Cardiac muscle cell (in vitro differentiated cells and primary cell): ENCODE measurements at regions not wholly inside any gene's neighbourhood (a gene's known extent, or its start where the extent isn't known, plus 50 kb on each side); places are given as distances from the start of the nearest gene placed in this dataset.
A peak's percentile ranks its signal among the peaks of the same experiment; 100 is the strongest.

ENCODE experiments used
- DNase-seq, 2 donors: peaks; one replicate each; pipeline versions ENCODE4 v3.0.0 to v3.0.0-alpha.2; 2010 to 2017; ENCODE audit warnings: low read depth in 1 of 2, low spot score in 1 of 2
- H3K27ac ChIP-seq: fragments of 200-600 bp; sonication (generic); 2 replicates; pipeline ENCODE4 v1.5.1; 2016
- H3K27me3 ChIP-seq: fragments of 200-600 bp; sonication (generic); 2 replicates; pipeline ENCODE4 v1.6.0; 2016; ENCODE audit warnings: control low read depth
- H3K36me3 ChIP-seq: fragments of 200-600 bp; sonication (generic); 2 replicates; pipeline ENCODE4 v1.5.1; 2016; ENCODE audit warnings: control low read depth
- H3K4me1 ChIP-seq: fragments of 200-600 bp; sonication (generic); 2 replicates; pipeline ENCODE4 v1.8.1; 2017; ENCODE audit warnings: low read depth, mild to moderate bottlenecking, mixed run types
- H3K4me3 ChIP-seq: fragments of 200-600 bp; sonication (generic); 2 replicates; pipeline ENCODE4 v1.5.1; 2016; ENCODE audit warnings: mild to moderate bottlenecking
- H3K9me3 ChIP-seq: fragments of 200-600 bp; sonication (generic); 2 replicates; pipeline ENCODE4 v1.5.1; 2017; ENCODE audit warnings: low read depth, mild to moderate bottlenecking, control low read depth
- CTCF ChIP-seq: IDR thresholded peaks from 2 replicates; pipeline ENCODE4 v1.5.1; 2012; ENCODE audit warnings: low read depth, mild to moderate bottlenecking, low read length

GRCh38 chr11:26131406-26131805 lies 200.5 kb upstream of the ANO3 start:
- Histone ChIP-seq H3K27me3 (peaks cover 25% of the 10 kb centered on the region), H3K36me3 (no peaks in the 10 kb centered on the region), H3K9me3 (no peaks in the 10 kb centered on the region), H3K27ac (no peak overlapping the region), H3K4me1 (no peaks in the 10 kb centered on the region), H3K4me3 (no peak overlapping the region)
- DNase-seq: no peak
- no peak for TF ChIP-seq CTCF

- Histone ChIP-seq H3K36me3 (no peaks in the 10 kb centered on the region), H3K9me3 (no peaks in the 10 kb centered on the region), H3K27ac (no peak overlapping the region), H3K4me3 (no peak overlapping the region), H3K27me3 (peaks cover 11% of the 10 kb centered on the region), H3K4me1 (no peaks in the 10 kb centered on the region)
- no peak for DNase-seq
- TF ChIP-seq CTCF: no peak
Measured at GRCh38 chr11:26134053-26134452, 197.9 kb upstream of the ANO3 start.

GRCh38 chr11:26134481-26135355 lies 197.2 kb upstream of the ANO3 start:
- no peak overlapping the region for H3K27ac ChIP-seq
- H3K36me3 ChIP-seq: no peaks in the 10 kb centered on the region
- TF ChIP-seq CTCF: peak; percentile 6
- no peak overlapping the region for H3K4me3 ChIP-seq
- no peaks in the 10 kb centered on the region for H3K9me3 ChIP-seq
- H3K4me1 ChIP-seq: no peaks in the 10 kb centered on the region
- peaks cover 11% of the 10 kb centered on the region for H3K27me3 ChIP-seq
- DNase-seq: peak; percentile 16 to 18

GRCh38 chr11:26137651-26138050 lies 194.3 kb upstream of the ANO3 start:
- H3K27ac ChIP-seq: no peak overlapping the region
- DNase-seq: peak in 1 of 2 donors; percentile 11
- TF ChIP-seq CTCF: no peak
- H3K4me1 ChIP-seq: no peaks in the 10 kb centered on the region
- peaks cover 12% of the 10 kb centered on the region for H3K27me3 ChIP-seq
- no peak overlapping the region for H3K4me3 ChIP-seq
- H3K9me3 ChIP-seq: no peaks in the 10 kb centered on the region
- H3K36me3 ChIP-seq: no peaks in the 10 kb centered on the region

GRCh38 chr11:26142891-26143290 lies 189.0 kb upstream of the ANO3 start:
- H3K4me3 ChIP-seq: no peak overlapping the region
- no peak overlapping the region for H3K27ac ChIP-seq
- H3K9me3 ChIP-seq: no peaks in the 10 kb centered on the region
- no peaks in the 10 kb centered on the region for H3K36me3 ChIP-seq
- DNase-seq: no peak
- TF ChIP-seq CTCF: no peak
- H3K4me1 ChIP-seq: no peaks in the 10 kb centered on the region
- peaks cover 9% of the 10 kb centered on the region for H3K27me3 ChIP-seq
